Brain microvascular endothelial cell (primary cell): ENCODE measurements at regions not wholly inside any gene's neighbourhood (a gene's known extent, or its start where the extent isn't known, plus 50 kb on each side); places are given as distances from the start of the nearest gene placed in this dataset.

ENCODE experiments used
- DNase-seq: peaks from one replicate; pipeline ENCODE4 v3.0.0-alpha.2; 2020
- H3K27ac ChIP-seq: fragments of 250-450 bp; sonication (Bioruptor Pico); 2 replicates; pipeline ENCODE4 v1.5.1; 2020; ENCODE audit warnings: mild to moderate bottlenecking, moderate library complexity
- H3K27me3 ChIP-seq: fragments of 250-450 bp; sonication (Bioruptor Pico); replicated peaks from 2 replicates; pipeline ENCODE4 v1.5.1; 2020; ENCODE audit warnings: mild to moderate bottlenecking
- H3K36me3 ChIP-seq: fragments of 250-450 bp; sonication (Bioruptor Pico); replicated peaks from 2 replicates; pipeline ENCODE4 v1.5.1; 2020; ENCODE audit warnings: mild to moderate bottlenecking
- H3K4me3 ChIP-seq: 2 replicates; pipeline ENCODE4 v1.5.1; 2011; ENCODE audit warnings: low read depth, mild to moderate bottlenecking, control low read depth, low read length, moderate library complexity
- in situ Hi-C: cut with HindIII; loops from 2 replicates; pipeline ENCODE4 v1.10.0; 2017; ENCODE audit warnings: low sequenced_read_pairs, low pct_ligation_motif_present
- TF ChIP-seq, protein P1 (sequence below): IDR thresholded peaks from 2 replicates; pipeline ENCODE4 v1.5.1; 2011; ENCODE audit warnings: low read depth, mild to moderate bottlenecking, moderate library complexity, low read length, control low read depth, inconsistent platforms; ENCODE audit errors: missing control alignments

DNA sequence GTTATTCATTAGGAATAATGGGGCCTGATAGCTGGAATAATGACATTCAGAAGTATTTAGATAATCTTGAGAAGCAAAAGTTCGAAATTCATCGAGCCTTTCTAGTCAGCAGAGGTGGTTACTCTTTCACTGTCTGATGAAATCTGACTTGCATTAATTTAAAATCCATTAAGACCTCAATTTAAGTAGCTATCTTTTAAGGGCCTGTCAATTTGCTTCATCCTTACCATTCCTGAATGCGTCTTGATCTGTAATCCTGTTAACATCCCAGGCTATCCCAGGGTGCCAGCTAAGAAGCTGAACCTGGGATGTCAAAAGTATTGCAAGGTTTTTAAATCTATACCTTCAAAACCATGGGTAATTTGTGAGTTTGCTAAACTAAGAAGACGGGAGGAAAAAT, 1491.0 kb upstream of the MIR17HG start:
- in situ Hi-C loops, result no loop called here
- H3K4me3 ChIP-seq, result no peak overlapping the region
- TF ChIP-seq, protein P1, sequence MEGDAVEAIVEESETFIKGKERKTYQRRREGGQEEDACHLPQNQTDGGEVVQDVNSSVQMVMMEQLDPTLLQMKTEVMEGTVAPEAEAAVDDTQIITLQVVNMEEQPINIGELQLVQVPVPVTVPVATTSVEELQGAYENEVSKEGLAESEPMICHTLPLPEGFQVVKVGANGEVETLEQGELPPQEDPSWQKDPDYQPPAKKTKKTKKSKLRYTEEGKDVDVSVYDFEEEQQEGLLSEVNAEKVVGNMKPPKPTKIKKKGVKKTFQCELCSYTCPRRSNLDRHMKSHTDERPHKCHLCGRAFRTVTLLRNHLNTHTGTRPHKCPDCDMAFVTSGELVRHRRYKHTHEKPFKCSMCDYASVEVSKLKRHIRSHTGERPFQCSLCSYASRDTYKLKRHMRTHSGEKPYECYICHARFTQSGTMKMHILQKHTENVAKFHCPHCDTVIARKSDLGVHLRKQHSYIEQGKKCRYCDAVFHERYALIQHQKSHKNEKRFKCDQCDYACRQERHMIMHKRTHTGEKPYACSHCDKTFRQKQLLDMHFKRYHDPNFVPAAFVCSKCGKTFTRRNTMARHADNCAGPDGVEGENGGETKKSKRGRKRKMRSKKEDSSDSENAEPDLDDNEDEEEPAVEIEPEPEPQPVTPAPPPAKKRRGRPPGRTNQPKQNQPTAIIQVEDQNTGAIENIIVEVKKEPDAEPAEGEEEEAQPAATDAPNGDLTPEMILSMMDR, result no peak
- H3K27me3 ChIP-seq, result no peaks in the 10 kb centered on the region
- no peak overlapping the region for H3K27ac ChIP-seq
- no peaks in the 10 kb centered on the region for H3K36me3 ChIP-seq
- no peak for DNase-seq

DNA sequence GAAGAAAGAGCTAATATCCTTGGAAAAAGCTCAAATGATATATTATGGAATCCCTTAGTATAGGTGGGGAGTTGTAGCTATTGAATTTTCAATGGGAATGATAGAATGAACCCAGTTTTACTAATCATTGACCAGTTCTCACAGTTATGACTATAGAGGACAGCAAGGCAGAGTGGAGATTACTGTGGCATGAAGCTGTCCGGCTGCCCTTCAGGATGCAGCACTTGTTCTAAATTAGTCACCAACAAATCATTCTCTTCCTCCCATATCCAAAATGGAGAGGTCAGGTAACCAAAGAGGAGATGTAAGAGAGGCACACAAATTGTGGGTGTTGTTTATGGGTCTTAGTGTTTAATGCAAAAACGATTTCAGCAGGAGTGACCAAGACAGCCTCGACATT, 1490.0 kb upstream of the MIR17HG start:
- no peak overlapping the region for H3K27ac ChIP-seq
- DNase-seq, result no peak
- TF ChIP-seq, protein P1, result no peak
- no peaks in the 10 kb centered on the region for H3K36me3 ChIP-seq
- in situ Hi-C loops, result no loop called here
- no peak overlapping the region for H3K4me3 ChIP-seq
- H3K27me3 ChIP-seq, result no peaks in the 10 kb centered on the region

DNA sequence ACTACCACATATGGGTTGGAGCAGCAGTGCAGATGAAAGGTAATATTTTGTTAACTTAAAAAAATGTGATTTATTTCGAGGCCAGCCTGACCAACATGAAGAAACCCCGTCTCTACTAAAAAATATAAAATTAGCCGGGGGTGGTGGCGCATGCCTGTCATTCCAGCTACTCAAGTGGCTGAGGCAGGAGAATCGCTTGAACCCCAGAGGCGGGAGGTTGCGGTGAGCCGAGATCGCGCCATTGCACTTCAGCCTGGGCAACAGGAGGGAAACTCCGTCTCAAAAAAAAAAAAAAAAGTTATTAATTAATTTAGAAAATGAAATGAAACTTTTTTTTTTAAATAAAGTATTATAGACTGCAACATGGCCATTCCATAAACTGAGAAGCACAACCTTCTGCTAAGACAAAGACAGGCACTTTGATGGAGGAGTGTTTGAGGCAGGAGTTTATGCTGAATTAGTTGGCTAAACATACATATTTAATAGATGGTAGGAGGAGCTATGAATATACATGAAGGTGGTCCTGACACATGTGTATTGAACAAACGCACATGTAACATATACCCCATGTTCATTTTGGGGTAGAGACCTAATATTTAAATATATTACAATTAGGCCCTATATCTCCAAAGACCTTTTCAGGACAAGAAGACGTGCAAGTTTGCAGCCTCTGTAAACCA, 1485.3 kb upstream of the MIR17HG start:
- in situ Hi-C loops, result no loop called here
- Histone ChIP-seq H3K36me3 (no peaks in the 10 kb centered on the region), H3K27me3 (no peaks in the 10 kb centered on the region), H3K4me3 (no peak overlapping the region), H3K27ac (no peak overlapping the region)
- DNase-seq, result no peak
- TF ChIP-seq, protein P1, result no peak

DNA sequence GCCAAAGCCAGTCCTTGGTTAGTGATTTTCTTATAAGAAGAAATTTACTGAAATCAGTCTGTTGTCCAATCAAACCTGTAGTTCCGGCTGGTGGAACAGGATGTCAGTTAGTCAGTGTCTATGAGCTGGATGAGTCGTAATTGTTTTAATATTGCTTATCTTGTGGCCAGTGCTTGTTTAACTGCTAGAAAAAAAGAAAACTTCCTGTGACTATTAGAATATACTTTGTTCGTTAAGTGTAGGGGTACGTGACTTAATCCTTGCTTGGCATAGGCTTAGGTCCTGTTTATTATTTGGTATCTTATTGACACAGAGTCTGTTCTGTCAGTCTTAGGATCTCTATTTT, 1484.8 kb upstream of the MIR17HG start:
- in situ Hi-C loops, result no loop called here
- no peaks in the 10 kb centered on the region for H3K27me3 ChIP-seq
- DNase-seq, result no peak
- H3K36me3 ChIP-seq, result no peaks in the 10 kb centered on the region
- no peak overlapping the region for H3K4me3 ChIP-seq
- no peak overlapping the region for H3K27ac ChIP-seq
- TF ChIP-seq, protein P1, result no peak

DNA sequence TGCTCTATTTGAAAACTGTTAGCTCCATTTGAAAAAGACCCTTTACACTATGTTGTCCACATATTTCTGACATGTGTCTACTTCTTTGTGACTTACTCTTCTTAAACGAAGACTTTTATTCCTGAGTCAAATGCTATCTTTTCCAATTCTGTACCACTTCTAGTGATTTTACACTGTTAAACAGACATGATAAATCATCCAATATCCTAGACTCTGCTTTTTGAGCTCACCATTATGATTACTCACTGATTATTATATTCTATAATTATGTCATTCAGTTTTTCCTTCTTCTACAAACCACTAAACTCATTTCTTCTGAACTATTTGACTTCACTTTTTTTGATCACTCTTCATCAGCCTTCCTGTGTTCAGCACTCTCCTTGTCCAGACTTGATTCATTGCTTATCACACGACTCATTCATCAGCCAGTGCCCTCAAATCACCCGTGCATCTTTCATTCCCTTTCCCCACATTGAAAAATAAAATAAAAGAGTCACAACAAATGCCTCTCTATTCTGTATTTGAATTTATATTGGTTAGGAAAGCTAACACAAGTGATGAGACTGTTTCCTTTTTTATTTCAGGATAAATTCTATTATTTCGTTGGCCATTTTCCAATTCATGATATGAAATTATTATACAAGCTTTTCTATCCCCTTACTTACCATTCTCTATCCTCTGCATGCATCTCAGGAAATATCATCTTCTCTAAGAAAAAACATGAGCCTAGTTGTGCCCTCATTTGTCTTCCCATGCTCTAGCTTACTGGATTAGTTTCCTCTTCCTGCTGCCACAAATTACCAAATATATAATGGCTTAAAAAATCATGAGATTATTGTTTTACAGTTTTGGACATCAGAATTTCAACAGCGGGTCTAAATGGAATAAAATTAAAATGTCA, 1482.1 kb upstream of the MIR17HG start:
- no peak for DNase-seq
- H3K4me3 ChIP-seq, result no peak overlapping the region
- H3K27ac ChIP-seq, result no peak overlapping the region
- no peaks in the 10 kb centered on the region for H3K27me3 ChIP-seq
- in situ Hi-C loops, result no loop called here
- TF ChIP-seq, protein P1, result no peak
- no peaks in the 10 kb centered on the region for H3K36me3 ChIP-seq

DNA sequence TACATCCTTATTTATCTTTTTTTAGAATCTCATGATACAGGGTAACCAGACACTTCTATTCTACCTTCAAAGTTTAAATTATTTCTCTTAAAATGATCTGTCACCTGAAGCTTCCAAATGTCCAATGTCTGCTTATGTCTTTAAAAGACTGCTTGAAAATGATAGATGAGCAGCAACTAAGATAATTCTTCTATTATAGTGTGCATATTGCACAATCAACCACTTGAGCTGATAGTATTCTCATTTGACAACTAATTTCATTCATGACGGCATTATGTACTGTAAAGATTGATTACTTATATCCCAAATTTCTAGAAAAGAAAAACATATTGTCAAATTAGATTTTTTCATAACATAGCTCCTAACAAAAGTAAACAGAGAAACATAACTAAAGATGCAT, 1478.2 kb upstream of the MIR17HG start:
- Histone ChIP-seq H3K27ac (no peak overlapping the region), H3K4me3 (no peak overlapping the region), H3K36me3 (no peaks in the 10 kb centered on the region), H3K27me3 (no peaks in the 10 kb centered on the region)
- TF ChIP-seq, protein P1, result no peak
- in situ Hi-C loops, result no loop called here
- no peak for DNase-seq
